Left lung (tissue), 4 donors: ENCODE measurements at regions not wholly inside any gene's neighbourhood (a gene's known extent, or its start where the extent isn't known, plus 50 kb on each side); places are given as distances from the start of the nearest gene placed in this dataset.
A peak's percentile ranks its signal among the peaks of the same experiment; 100 is the strongest.

Source experiments
- ATAC-seq: fragments of 200-7000 bp; cut with Tn5 transposase; one replicate; pipeline ENCODE4 v1.9.1; 2020; ENCODE audit warnings: moderate library complexity
- DNase-seq, 4 donors: peaks; one replicate each; pipeline ENCODE4 v3.0.0-alpha.2; 2013 to 2020
- H3K27ac ChIP-seq, 2 donors: fragments of 200-600 bp; sonication (generic) in 1 of 2; one replicate each; pipeline versions ENCODE4 v1.5.0 to v1.8.0; 2020 to 2021
- H3K27me3 ChIP-seq, 2 donors: fragments of 200-600 bp; sonication (generic) in 1 of 2; one replicate each; pipeline versions ENCODE4 v1.5.0 to v1.8.0; 2020 to 2021
- H3K36me3 ChIP-seq, 2 donors: fragments of 200-600 bp; sonication (generic) in 1 of 2; one replicate each; pipeline versions ENCODE4 v1.5.0 to v1.8.0; 2020 to 2021
- H3K4me1 ChIP-seq, 2 donors: fragments of 200-600 bp; one replicate each; pipeline ENCODE4 v1.8.0; 2021
- H3K4me3 ChIP-seq, 2 donors: fragments of 200-600 bp; sonication (generic) in 1 of 2; one replicate each; pipeline versions ENCODE4 v1.5.0 to v1.8.0; 2020 to 2021; ENCODE audit warnings: mild to moderate bottlenecking in 1 of 2
- H3K9me3 ChIP-seq, 2 donors: fragments of 200-600 bp; sonication (generic) in 1 of 2; one replicate each; pipeline versions ENCODE4 v1.5.0 to v1.8.0; 2020 to 2021
- intact Hi-C, 2 donors: fragments of 100-400 bp; cut with DNase I; formaldehyde crosslinking; loops; one replicate each; pipeline versions ENCODE4 v1.11.2 to v1.14.2; 2022
- TF ChIP-seq, protein P1 (sequence below), 2 donors: fragments of 200-600 bp; sonication (generic) in 1 of 2; IDR thresholded peaks; one replicate each; pipeline versions ENCODE4 v1.5.0 to v1.8.0; 2021; ENCODE audit warnings: antibody characterized with exemption in 2 of 2
- donor health status: DM: no; HTN: yes; CAD: no.
- donor health status: DM: no; HTN: no; CAD: no.

DNA sequence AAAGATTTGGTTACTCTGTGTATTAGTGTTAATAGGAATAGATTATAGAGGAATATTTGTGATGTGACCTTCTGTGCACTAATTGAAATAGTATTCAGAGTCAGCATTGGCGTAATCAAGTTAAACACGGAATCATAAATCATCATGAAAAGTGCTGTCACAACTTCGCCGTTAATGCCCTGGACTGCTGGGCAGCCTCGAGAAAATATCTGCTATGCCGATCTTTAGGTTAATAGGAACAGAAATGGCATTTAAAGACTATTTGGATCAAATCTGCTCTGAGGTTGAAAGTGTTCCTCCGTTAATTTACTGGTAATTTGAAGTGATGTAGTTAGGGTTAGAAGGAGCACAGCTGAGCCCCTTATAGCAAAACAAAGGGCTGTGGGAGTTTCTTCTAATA lies 219.0 kb downstream of the MZT1 start:
- Histone ChIP-seq H3K36me3 (no peaks in the 10 kb centered on the region), H3K27ac (no peak overlapping the region), H3K4me3 (no peak overlapping the region), H3K9me3 (no peaks in the 10 kb centered on the region), H3K27me3 (no peaks in the 10 kb centered on the region), H3K4me1 (no peaks in the 10 kb centered on the region)
- ATAC-seq: no peak
- intact Hi-C loops: no loop called here
- TF ChIP-seq, protein P1, sequence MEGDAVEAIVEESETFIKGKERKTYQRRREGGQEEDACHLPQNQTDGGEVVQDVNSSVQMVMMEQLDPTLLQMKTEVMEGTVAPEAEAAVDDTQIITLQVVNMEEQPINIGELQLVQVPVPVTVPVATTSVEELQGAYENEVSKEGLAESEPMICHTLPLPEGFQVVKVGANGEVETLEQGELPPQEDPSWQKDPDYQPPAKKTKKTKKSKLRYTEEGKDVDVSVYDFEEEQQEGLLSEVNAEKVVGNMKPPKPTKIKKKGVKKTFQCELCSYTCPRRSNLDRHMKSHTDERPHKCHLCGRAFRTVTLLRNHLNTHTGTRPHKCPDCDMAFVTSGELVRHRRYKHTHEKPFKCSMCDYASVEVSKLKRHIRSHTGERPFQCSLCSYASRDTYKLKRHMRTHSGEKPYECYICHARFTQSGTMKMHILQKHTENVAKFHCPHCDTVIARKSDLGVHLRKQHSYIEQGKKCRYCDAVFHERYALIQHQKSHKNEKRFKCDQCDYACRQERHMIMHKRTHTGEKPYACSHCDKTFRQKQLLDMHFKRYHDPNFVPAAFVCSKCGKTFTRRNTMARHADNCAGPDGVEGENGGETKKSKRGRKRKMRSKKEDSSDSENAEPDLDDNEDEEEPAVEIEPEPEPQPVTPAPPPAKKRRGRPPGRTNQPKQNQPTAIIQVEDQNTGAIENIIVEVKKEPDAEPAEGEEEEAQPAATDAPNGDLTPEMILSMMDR (IDR thresholded peaks at IDR 0.05): no peak
- DNase-seq: no peak

DNA sequence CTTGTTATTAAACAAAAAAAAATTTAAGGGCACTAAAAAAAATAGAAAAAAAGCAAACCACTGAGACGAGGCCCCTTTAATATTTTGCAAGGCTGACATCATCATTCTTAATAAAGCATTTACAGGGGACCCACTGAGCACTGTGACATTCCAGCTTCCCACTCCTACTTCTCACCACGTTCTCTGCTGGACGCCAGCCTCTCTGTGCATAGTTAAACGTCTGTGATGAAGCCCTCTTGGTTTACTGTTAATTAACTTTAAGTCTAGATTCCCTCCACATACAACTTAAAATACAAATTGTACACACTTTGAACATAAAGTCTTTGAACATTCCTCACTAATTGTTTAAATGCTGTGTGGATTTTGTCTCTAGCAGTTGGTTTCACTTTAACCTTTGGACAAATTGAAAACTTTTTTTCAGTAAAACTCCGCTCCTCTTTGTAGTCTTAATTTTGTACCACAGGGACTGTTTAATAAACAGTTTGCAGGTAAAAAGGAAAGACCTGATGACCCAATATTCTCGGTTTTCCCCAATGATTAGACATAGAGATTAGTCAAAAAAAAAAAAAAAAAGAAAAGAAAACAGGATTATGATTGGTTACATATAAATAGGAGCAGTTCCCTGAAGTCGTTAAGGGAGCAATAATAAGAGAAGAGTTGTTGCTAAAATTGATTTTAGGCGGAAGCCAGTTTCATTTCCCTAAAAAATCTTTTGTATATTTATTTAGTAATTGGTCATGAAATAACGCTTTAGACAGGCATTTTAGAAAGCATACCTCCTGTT lies 219.8 kb downstream of the MZT1 start:
- intact Hi-C loops: no loop called here
- H3K9me3 ChIP-seq: no peaks in the 10 kb centered on the region
- TF ChIP-seq, protein P1 (IDR thresholded peaks at IDR 0.05): no peak
- no peaks in the 10 kb centered on the region for H3K27me3 ChIP-seq
- no peaks in the 10 kb centered on the region for H3K36me3 ChIP-seq
- no peak overlapping the region for H3K27ac ChIP-seq
- H3K4me1 ChIP-seq: no peaks in the 10 kb centered on the region
- H3K4me3 ChIP-seq: no peak overlapping the region
- ATAC-seq (peak; percentile 40), DNase-seq (no peak)

DNA sequence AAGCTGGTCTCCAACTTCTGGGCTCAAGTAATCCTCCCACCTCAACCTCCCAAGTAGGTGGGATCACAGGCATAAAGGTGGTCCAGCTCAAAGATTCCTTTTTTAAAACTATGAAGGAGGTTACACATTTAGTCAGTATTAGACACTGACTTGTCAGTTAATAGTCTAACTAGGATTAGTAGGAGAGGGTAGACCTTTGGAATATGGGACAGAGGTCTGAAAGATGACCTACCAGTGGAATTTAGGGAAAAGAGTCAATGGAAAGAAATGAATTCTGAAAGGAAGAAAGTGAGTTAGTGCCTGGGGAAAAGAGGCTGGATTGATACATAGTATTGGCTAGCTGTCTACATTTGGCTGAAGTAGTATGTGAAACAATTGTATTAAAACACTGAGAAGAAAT lies 220.7 kb downstream of the MZT1 start:
- no peak overlapping the region for H3K27ac ChIP-seq
- intact Hi-C loops: no loop called here
- no peaks in the 10 kb centered on the region for H3K27me3 ChIP-seq
- ATAC-seq (no peak), DNase-seq (no peak)
- H3K4me1 ChIP-seq: no peaks in the 10 kb centered on the region
- H3K4me3 ChIP-seq: no peak overlapping the region
- H3K9me3 ChIP-seq: no peaks in the 10 kb centered on the region
- TF ChIP-seq, protein P1 (IDR thresholded peaks at IDR 0.05): no peak
- no peaks in the 10 kb centered on the region for H3K36me3 ChIP-seq

DNA sequence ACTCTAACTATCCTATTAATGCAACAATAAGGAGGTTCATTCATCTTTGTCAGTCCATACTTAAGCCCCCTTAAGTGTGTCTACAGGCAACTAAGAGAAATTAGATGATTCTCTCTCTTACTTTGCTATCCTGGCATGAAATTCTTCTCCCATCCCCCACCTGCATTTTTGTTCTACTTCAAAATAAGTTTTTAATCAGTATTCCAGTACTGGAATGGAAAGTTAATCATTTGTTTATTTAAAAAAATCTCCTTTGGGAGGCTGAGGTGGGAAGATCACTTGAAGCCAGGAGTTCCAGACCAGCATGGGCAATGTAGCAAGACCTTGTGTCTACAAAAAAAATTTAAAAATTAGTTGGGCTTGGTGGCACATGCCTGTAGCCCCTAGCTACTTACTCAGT lies 222.1 kb downstream of the MZT1 start:
- intact Hi-C loops: no loop called here
- Histone ChIP-seq H3K9me3 (no peaks in the 10 kb centered on the region), H3K4me1 (no peaks in the 10 kb centered on the region), H3K4me3 (no peak overlapping the region), H3K27ac (no peak overlapping the region), H3K27me3 (no peaks in the 10 kb centered on the region), H3K36me3 (no peaks in the 10 kb centered on the region)
- TF ChIP-seq, protein P1 (IDR thresholded peaks at IDR 0.05): no peak
- ATAC-seq (no peak), DNase-seq (no peak)

DNA sequence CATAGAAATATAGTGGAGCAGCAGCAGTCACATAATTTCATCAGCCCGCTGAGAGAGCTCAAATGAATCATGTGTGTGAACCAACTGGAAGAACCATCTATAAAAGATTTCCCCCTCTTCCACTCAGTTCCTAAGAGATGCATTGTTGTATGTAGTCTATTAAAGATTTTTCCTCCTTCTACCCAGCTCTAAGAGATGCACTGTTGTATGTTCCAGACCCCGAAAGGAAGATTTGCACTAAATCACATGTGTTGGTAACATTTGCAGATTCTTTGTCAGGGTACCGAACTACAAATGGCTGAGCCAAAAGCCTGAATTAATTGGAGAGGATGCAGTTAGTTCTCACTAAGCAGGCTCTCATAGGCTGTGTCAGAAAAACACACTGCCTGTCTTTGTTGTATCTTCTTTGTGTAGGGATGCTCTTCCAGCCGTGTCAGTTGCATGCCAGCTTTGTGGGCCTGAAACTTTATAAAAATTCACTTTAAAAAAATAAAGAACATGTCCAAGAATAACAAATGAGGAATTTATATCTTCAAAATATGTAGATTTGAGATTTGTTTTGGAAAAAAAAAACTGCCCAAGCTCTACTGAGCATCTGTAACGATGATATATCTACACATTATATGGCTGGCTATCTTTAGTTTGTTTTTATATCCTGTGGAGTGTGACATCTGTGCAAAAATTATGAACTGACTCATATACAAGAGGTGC lies 223.1 kb downstream of the MZT1 start:
- H3K4me3 ChIP-seq: no peak overlapping the region
- H3K36me3 ChIP-seq: no peaks in the 10 kb centered on the region
- no peaks in the 10 kb centered on the region for H3K9me3 ChIP-seq
- no peak for DNase-seq
- intact Hi-C loops: no loop called here
- no peak overlapping the region for H3K27ac ChIP-seq
- ATAC-seq: no peak
- no peaks in the 10 kb centered on the region for H3K4me1 ChIP-seq
- H3K27me3 ChIP-seq: no peaks in the 10 kb centered on the region
- TF ChIP-seq, protein P1 (IDR thresholded peaks at IDR 0.05): no peak
